ENCODE measurements at regions not wholly inside any gene's neighbourhood (a gene's known extent, or its start where the extent isn't known, plus 50 kb on each side); places are given as distances from the start of the nearest gene placed in this dataset.

GRCh38 chr9:28320616-28321015, 747.3 kb upstream of the C9orf72 start:
- no peak for TF ChIP-seq CTCF (IDR thresholded peaks at IDR 0.05)
- no peak for TF ChIP-seq EZH2 (IDR thresholded peaks at IDR 0.05)

Data from neural progenitor cell (in vitro differentiated cells).